Left lung (tissue), 4 donors: ENCODE measurements at regions not wholly inside any gene's neighbourhood (a gene's known extent, or its start where the extent isn't known, plus 50 kb on each side); places are given as distances from the start of the nearest gene placed in this dataset.
A peak's percentile ranks its signal among the peaks of the same experiment; 100 is the strongest.

Experiments
- ATAC-seq: fragments of 200-7000 bp; cut with Tn5 transposase; one replicate; pipeline ENCODE4 v1.9.1; 2020; ENCODE audit warnings: moderate library complexity
- DNase-seq, 4 donors: peaks; one replicate each; pipeline ENCODE4 v3.0.0-alpha.2; 2013 to 2020
- H3K27ac ChIP-seq, 2 donors: fragments of 200-600 bp; sonication (generic) in 1 of 2; one replicate each; pipeline versions ENCODE4 v1.5.0 to v1.8.0; 2020 to 2021
- H3K27me3 ChIP-seq, 2 donors: fragments of 200-600 bp; sonication (generic) in 1 of 2; one replicate each; pipeline versions ENCODE4 v1.5.0 to v1.8.0; 2020 to 2021
- H3K36me3 ChIP-seq, 2 donors: fragments of 200-600 bp; sonication (generic) in 1 of 2; one replicate each; pipeline versions ENCODE4 v1.5.0 to v1.8.0; 2020 to 2021
- H3K4me1 ChIP-seq, 2 donors: fragments of 200-600 bp; one replicate each; pipeline ENCODE4 v1.8.0; 2021
- H3K4me3 ChIP-seq, 2 donors: fragments of 200-600 bp; sonication (generic) in 1 of 2; one replicate each; pipeline versions ENCODE4 v1.5.0 to v1.8.0; 2020 to 2021; ENCODE audit warnings: mild to moderate bottlenecking in 1 of 2
- H3K9me3 ChIP-seq, 2 donors: fragments of 200-600 bp; sonication (generic) in 1 of 2; one replicate each; pipeline versions ENCODE4 v1.5.0 to v1.8.0; 2020 to 2021
- CTCF ChIP-seq, 2 donors: fragments of 200-600 bp; sonication (generic) in 1 of 2; IDR thresholded peaks; one replicate each; pipeline versions ENCODE4 v1.5.0 to v1.8.0; 2021; ENCODE audit warnings: antibody characterized with exemption in 2 of 2
- intact Hi-C, 2 donors: fragments of 100-400 bp; cut with DNase I; formaldehyde crosslinking; loops; one replicate each; pipeline versions ENCODE4 v1.11.2 to v1.14.2; 2022
- donor health status: DM: no; HTN: yes; CAD: no.
- donor health status: DM: no; HTN: no; CAD: no.

DNA sequence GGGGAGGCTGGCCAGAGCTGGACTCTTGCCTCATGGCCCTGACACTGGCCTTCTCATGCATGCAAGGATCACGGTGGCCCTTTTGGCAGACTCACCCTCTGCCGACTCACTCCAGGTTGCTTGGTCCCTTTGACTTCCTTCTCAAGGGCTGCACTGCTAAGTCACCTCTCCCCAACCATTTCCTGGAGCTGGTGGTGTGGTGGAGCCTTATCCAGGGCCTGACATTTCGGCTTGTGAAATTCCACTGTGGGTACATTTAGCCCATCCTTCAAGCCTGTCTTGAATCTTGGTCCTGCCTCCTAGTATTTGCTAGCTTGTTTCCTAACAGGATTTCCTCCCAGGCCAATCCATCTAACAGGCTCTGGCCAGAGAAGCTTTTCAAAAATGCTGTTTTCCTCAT, 52.6 kb upstream of the JUN start:
- no peak overlapping the region for H3K4me3 ChIP-seq
- H3K27ac ChIP-seq: peak overlapping the region in 1 of 2 donors; percentile 14
- ATAC-seq (no peak), DNase-seq (no peak)
- intact Hi-C loops: no loop called here
- H3K27me3 ChIP-seq: no peaks in the 10 kb centered on the region
- no peak for TF ChIP-seq CTCF (IDR thresholded peaks at IDR 0.05)
- peaks cover 0 to 17% of the 10 kb centered on the region in 2 donors for H3K4me1 ChIP-seq
- H3K9me3 ChIP-seq: no peaks in the 10 kb centered on the region
- H3K36me3 ChIP-seq: no peaks in the 10 kb centered on the region

DNA sequence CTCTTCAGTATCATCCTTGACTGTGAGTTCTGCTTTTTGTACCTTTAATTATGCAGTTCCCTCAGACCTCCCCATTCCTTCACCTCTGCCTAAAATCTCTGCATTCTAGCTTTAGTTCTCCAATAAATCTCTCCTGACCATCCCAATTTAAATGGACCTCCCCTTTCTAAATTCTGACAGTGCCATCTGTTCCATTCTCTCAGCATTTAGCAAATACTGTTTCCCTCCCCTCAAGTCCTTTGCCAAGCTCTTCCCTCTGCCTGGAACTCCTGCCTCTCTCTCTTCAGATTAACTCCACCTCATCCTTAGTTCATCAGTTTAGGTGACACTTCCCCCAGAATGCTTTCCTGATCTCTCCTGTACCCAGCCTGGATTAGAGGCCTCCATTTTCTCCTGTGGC, 54.0 kb upstream of the JUN start:
- no peak for DNase-seq
- intact Hi-C loops: no loop called here
- ATAC-seq: no peak
- H3K4me1 ChIP-seq: peaks cover 0 to 16% of the 10 kb centered on the region in 2 donors
- no peak for TF ChIP-seq CTCF (IDR thresholded peaks at IDR 0.05)
- no peaks in the 10 kb centered on the region for H3K27me3 ChIP-seq
- no peak overlapping the region for H3K4me3 ChIP-seq
- no peaks in the 10 kb centered on the region for H3K36me3 ChIP-seq
- H3K9me3 ChIP-seq: no peaks in the 10 kb centered on the region
- H3K27ac ChIP-seq: no peak overlapping the region

GRCh38 chr1:58839147-58839795, 55.4 kb upstream of the JUN start:
- ATAC-seq: no peak
- no peaks in the 10 kb centered on the region for H3K27me3 ChIP-seq
- H3K27ac ChIP-seq: no peak overlapping the region
- H3K36me3 ChIP-seq: no peaks in the 10 kb centered on the region
- no peak for TF ChIP-seq CTCF (IDR thresholded peaks at IDR 0.05)
- H3K4me1 ChIP-seq: peaks cover 0 to 9% of the 10 kb centered on the region in 2 donors
- intact Hi-C loops: no loop called here
- DNase-seq: no peak
- no peak overlapping the region for H3K4me3 ChIP-seq
- H3K9me3 ChIP-seq: no peaks in the 10 kb centered on the region

DNA sequence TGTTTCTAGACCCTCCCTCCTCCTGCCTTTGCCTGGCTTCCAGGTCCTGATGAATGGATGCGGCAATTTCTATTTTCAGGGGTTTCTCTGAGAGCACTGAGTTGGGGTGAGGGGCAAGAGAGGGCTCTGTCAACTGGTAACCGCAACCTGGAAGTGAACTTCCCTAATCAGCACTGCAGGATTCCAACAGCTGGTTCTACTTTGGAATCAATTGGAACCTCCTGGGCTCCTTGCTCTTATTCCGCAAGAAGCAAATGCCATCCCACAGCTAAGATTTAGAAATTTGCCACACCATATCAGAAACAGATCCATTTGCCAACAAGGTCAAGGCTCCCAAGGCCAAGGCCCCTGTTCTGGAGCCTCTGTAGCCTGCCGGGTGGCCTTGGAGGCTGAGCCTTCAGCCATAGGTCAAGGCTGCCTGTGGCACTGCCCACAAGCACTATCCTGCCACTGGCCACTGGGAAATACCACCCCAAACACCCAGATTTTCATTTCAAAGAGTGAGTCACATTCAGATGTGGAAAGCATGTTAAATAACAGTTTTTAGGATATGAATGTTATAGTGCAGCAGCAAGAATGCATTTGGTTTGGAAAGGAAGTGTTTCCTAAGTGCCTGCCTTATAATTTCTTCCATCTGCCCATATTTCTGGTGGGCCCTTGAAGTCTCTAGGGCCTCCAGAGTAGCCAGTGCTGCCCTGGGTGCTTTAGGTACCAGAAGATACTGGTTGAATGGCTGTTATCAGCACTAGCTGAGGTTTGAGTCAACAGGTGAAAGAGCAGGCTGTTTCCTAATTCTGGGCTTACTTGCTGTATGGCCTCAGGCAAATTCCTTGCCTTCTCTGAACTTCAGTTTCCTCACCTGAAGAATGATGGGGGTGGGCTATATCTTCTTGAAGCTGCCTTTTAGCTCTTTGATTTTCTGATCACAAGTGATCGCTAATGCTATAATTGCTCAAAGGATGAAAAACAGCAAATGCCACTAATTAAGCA, 56.3 kb upstream of the JUN start:
- intact Hi-C loops: no loop called here
- no peak for TF ChIP-seq CTCF (IDR thresholded peaks at IDR 0.05)

GRCh38 chr1:58841455-58841854, 57.6 kb upstream of the JUN start:
- Histone ChIP-seq H3K4me1 (peaks cover 0 to 8% of the 10 kb centered on the region in 2 donors), H3K9me3 (no peaks in the 10 kb centered on the region), H3K36me3 (no peaks in the 10 kb centered on the region), H3K27me3 (no peaks in the 10 kb centered on the region), H3K27ac (no peak overlapping the region), H3K4me3 (no peak overlapping the region)
- intact Hi-C loops: no loop called here
- DNase-seq: no peak
- TF ChIP-seq CTCF (IDR thresholded peaks at IDR 0.05): peak; percentile 20 to 61
- peak; percentile 79 for ATAC-seq

More for the DNA sequence above, 56.3 kb upstream of the JUN start:
- Histone ChIP-seq H3K27ac (no peak overlapping the region), H3K4me1 (peaks cover 0 to 9% of the 10 kb centered on the region in 2 donors), H3K4me3 (no peak overlapping the region), H3K36me3 (no peaks in the 10 kb centered on the region), H3K9me3 (no peaks in the 10 kb centered on the region), H3K27me3 (no peaks in the 10 kb centered on the region)
- ATAC-seq (no peak), DNase-seq (no peak)
